PFSK-1 (cell line): ENCODE measurements at regions not wholly inside any gene's neighbourhood (a gene's known extent, or its start where the extent isn't known, plus 50 kb on each side); places are given as distances from the start of the nearest gene placed in this dataset.

Experiments
- FOXP2 ChIP-seq: optimal IDR thresholded peaks from 2 replicates; pipeline ENCODE3; 2011; ENCODE audit warnings: borderline replicate concordance, control low read depth, inconsistent platforms; ENCODE audit not compliant: insufficient read depth; ENCODE audit errors: extremely low read length, extremely low read depth
- POLR2AphosphoS5 ChIP-seq: IDR thresholded peaks from 2 replicates; pipeline ENCODE4 v1.6.1; 2012; ENCODE audit warnings: low read depth, mild to moderate bottlenecking, control low read depth, low read length, moderate library complexity
- REST ChIP-seq, 2 experiments: IDR thresholded peaks; 2 replicates each; pipeline versions ENCODE4 v1.6.1 to v1.8.0; 2011 to 2012; ENCODE audit warnings: low read depth in 2 of 2, low read length in 2 of 2, control low read depth in 1 of 2, inconsistent platforms in 1 of 2, mild to moderate bottlenecking in 1 of 2, moderate library complexity in 1 of 2; ENCODE audit not compliant: insufficient read depth in 1 of 2
- SIN3A ChIP-seq: IDR thresholded peaks from 2 replicates; pipeline ENCODE4 v1.6.1; 2012; ENCODE audit warnings: mild to moderate bottlenecking, low read length, moderate library complexity, borderline replicate concordance; ENCODE audit not compliant: insufficient read depth
- TAF1 ChIP-seq: IDR thresholded peaks from 2 replicates; pipeline ENCODE4 v1.6.1; 2012; ENCODE audit warnings: low read length, control low read depth, borderline replicate concordance; ENCODE audit not compliant: insufficient read depth

GRCh38 chrX:68895341-68895755 lies 66.5 kb downstream of the EFNB1 start:
- TF ChIP-seq TAF1 (no peak), REST (IDR thresholded peaks at IDR 0.05; ENCODE audit: insufficient read depth in 1 of 2, low read depth in 2 of 2, low read length in 2 of 2) (no peak), POLR2AphosphoS5 (no peak), SIN3A (no peak), FOXP2 (no peak)
